ENCODE measurements at regions not wholly inside any gene's neighbourhood (a gene's known extent, or its start where the extent isn't known, plus 50 kb on each side); places are given as distances from the start of the nearest gene placed in this dataset.

- Histone ChIP-seq H3K27me3 (ENCODE audit: control insufficient read depth in 2 of 2, insufficient read depth in 2 of 2, low read length in 2 of 2) (no peaks in the 10 kb centered on the region), H3K79me2 (ENCODE audit: control insufficient read depth, insufficient read depth, low read length) (no peaks in the 10 kb centered on the region), H3K27ac (ENCODE audit: insufficient read depth, low read depth, low read length) (no peak overlapping the region), H3K4me3 (replicated peaks in 1 of 3; ENCODE audit: insufficient read depth in 1 of 3, low read depth in 1 of 3, low read length in 3 of 3) (no peak overlapping the region), H3K4me2 (ENCODE audit: insufficient read depth, low read length) (no peak overlapping the region), H3K9me1 (replicated peaks; ENCODE audit: control insufficient read depth, extremely low read depth, insufficient read depth, low read length) (no peaks in the 10 kb centered on the region), H3K4me1 (ENCODE audit: control insufficient read depth, extremely low read depth, insufficient read depth, low read length) (no peaks in the 10 kb centered on the region), H3K9ac (replicated peaks; ENCODE audit: extremely low read depth, insufficient read depth, low read length) (no peak overlapping the region), H2AFZ (ENCODE audit: low read depth, low read length) (no peak overlapping the region), H3K36me3 (ENCODE audit: control insufficient read depth in 2 of 2, extremely low read depth in 1 of 2, insufficient read depth in 2 of 2, low read length in 2 of 2) (no peaks in the 10 kb centered on the region), H4K20me1 (replicated peaks; ENCODE audit: control insufficient read depth, extremely low read depth, insufficient read depth, low read length) (no peaks in the 10 kb centered on the region), H3K9me3 (replicated peaks; ENCODE audit: control insufficient read depth, insufficient read depth, low read length) (peaks cover 6% of the 10 kb centered on the region)
- dilution Hi-C loops (cut with MboI; ENCODE audit: extremely low pct_ligation_motif_present, low sequenced_read_pairs) (no loop called here), intact Hi-C loops (cut with micrococcal nuclease) (no loop called here)
- DNase-seq (ENCODE audit: low read depth, low spot score) (no peak), FAIRE-seq (no peak)
- BruUV-seq (replicated peaks), result no TSS peak
- CTCF ChIA-PET, result no interaction called here
- TF ChIP-seq MAX (IDR thresholded peaks at IDR 0.05; ENCODE audit: insufficient read depth, insufficient read length) (no peak), JUN (IDR thresholded peaks at IDR 0.05; ENCODE audit: borderline replicate concordance, insufficient read depth, insufficient read length, low read depth) (no peak), POLR2AphosphoS5 (IDR thresholded peaks at IDR 0.05; ENCODE audit: insufficient read depth, low read depth, low read length) (no peak), CTCF (IDR thresholded peaks at IDR 0.05; ENCODE audit: extremely low read depth in 1 of 2, insufficient read depth in 1 of 2, low read depth in 1 of 2, low read length in 2 of 2) (no peak), MYC (IDR thresholded peaks at IDR 0.05; ENCODE audit: low read depth, low read length) (no peak), POLR2A (IDR thresholded peaks at IDR 0.05; ENCODE audit: low read depth, low read length) (no peak), GATA2 (IDR thresholded peaks at IDR 0.05; ENCODE audit: insufficient read depth, insufficient read length, low read depth, low read length) (no peak), EZH2 (IDR thresholded peaks at IDR 0.05; ENCODE audit: borderline replicate concordance, low read depth, low read length, severe bottlenecking) (no peak), FOS (IDR thresholded peaks at IDR 0.05; ENCODE audit: borderline replicate concordance, insufficient read depth, low read length) (no peak)
- POLR2A ChIA-PET, result no interaction called here
Observed at GRCh38 chr5:2096887-2097505, 214.3 kb upstream of the IRX4 start.

Data from endothelial cell of umbilical vein (primary cell).